A549 (cell line): ENCODE measurements at regions not wholly inside any gene's neighbourhood (a gene's known extent, or its start where the extent isn't known, plus 50 kb on each side); places are given as distances from the start of the nearest gene placed in this dataset.

Experiments used
- ATAC-seq, 2 experiments: fragments of 200-7000 bp in 1 of 2; fragments of >200 bp in 1 of 2; cut with Nextera tagmentation in 1 of 2; cut with Tn5 transposase in 1 of 2; 3 replicates each; pipeline versions ENCODE4 v1.8.0 to v1.9.1; 2018 to 2020; ENCODE audit warnings: mild to moderate bottlenecking in 1 of 2, moderate library complexity in 1 of 2
- CTCF ChIA-PET: fragments of 300-600 bp; sonication (Branson Sonifier 250); formaldehyde crosslinking; extraction: SDS; loops from one replicate; lab custom pipeline; 2021; ENCODE audit warnings: antibody characterized with exemption, inconsistent platforms; lab: Yijun Ruan, JAX
- POLR2A ChIA-PET: fragments of 350-600 bp; formaldehyde crosslinking; extraction: SDS; loops from one replicate; lab custom pipeline; 2021; ENCODE audit warnings: antibody characterized with exemption, inconsistent platforms; lab: Yijun Ruan, JAX
- DNase-seq, 2 experiments: peaks; one replicate each; pipeline versions ENCODE4 v3.0.0 to v3.0.0-alpha.2; 2011 to 2016; ENCODE audit warnings: low read depth in 1 of 2, low spot score in 1 of 2
- FAIRE-seq: peaks from 2 replicates; lab custom pipeline; 2011; peaks lifted over from hg19 to GRCh38; lab: Jason Lieb, UNC
- H3K27ac ChIP-seq, 2 experiments: fragments of >200 bp; sonication (Bioruptor Twin); formaldehyde crosslinking; 3 replicates each; pipeline ENCODE4 v1.5.1; 2016 to 2017
- H3K4me1 ChIP-seq: fragments of >200 bp; sonication (Bioruptor Twin); formaldehyde crosslinking; 3 replicates; pipeline ENCODE4 v1.6.1; 2016
- H3K4me2 ChIP-seq: fragments of >200 bp; sonication (Bioruptor Twin); formaldehyde crosslinking; 3 replicates; pipeline ENCODE4 v1.6.1; 2016
- H3K4me3 ChIP-seq: fragments of >200 bp; sonication (Bioruptor Twin); formaldehyde crosslinking; 3 replicates; pipeline ENCODE4 v1.5.1; 2016
- H3K9me3 ChIP-seq: fragments of >200 bp; sonication (Bioruptor Twin); formaldehyde crosslinking; 3 replicates; pipeline ENCODE4 v1.6.1; 2016
- BHLHE40 ChIP-seq: IDR thresholded peaks from 2 replicates; pipeline ENCODE4 v1.6.1; 2012; ENCODE audit warnings: low read depth, low read length, inconsistent platforms
- CBX8 ChIP-seq: fragments of 200-600 bp; sonication (generic); IDR thresholded peaks from 2 replicates; pipeline ENCODE4 v1.6.1; 2016
- CHD2 ChIP-seq: fragments of 150-350 bp; IDR thresholded peaks from 2 replicates; pipeline ENCODE4 v1.6.1; 2014; ENCODE audit warnings: low read length; ENCODE audit not compliant: partially characterized antibody
- CHD4 ChIP-seq: fragments of 200-600 bp; sonication (generic); IDR thresholded peaks from 2 replicates; pipeline ENCODE4 v1.6.1; 2016; ENCODE audit warnings: antibody characterized with exemption, mild to moderate bottlenecking, borderline replicate concordance
- CTCF ChIP-seq: fragments of >200 bp; sonication (Bioruptor Twin); formaldehyde crosslinking; IDR thresholded peaks from 3 replicates; pipeline ENCODE4 v1.5.1; 2016
- EHMT2 ChIP-seq: fragments of 200-600 bp; sonication (generic); IDR thresholded peaks from 2 replicates; pipeline ENCODE4 v1.6.1; 2016; ENCODE audit warnings: antibody characterized with exemption, low read depth, mild to moderate bottlenecking, moderate library complexity
- ELK1 ChIP-seq: fragments of 150-350 bp; IDR thresholded peaks from 2 replicates; pipeline ENCODE4 v1.6.1; 2014; ENCODE audit warnings: low read depth, mild to moderate bottlenecking, low read length
- EP300 ChIP-seq, 2 experiments: fragments of >200 bp; sonication (Bioruptor Twin); formaldehyde crosslinking; IDR thresholded peaks; 2 replicates in 1 of 2; 3 replicates in 1 of 2; pipeline ENCODE4 v1.6.1; 2016 to 2017
- HDAC2 ChIP-seq: fragments of 200-600 bp; sonication (generic); IDR thresholded peaks from 2 replicates; pipeline ENCODE4 v1.6.1; 2016
- HOXA7 ChIP-seq: fragments of 250-450 bp; sonication (Bioruptor Pico); IDR thresholded peaks from 2 replicates; pipeline ENCODE4 v1.5.0; 2020; ENCODE audit warnings: mild to moderate bottlenecking, moderate library complexity
- KDM1A ChIP-seq: fragments of 200-600 bp; sonication (generic); IDR thresholded peaks from 2 replicates; pipeline ENCODE4 v1.6.1; 2016; ENCODE audit warnings: low read depth, mild to moderate bottlenecking
- NFE2L2 ChIP-seq: fragments of 150-350 bp; conservative IDR thresholded peaks from 2 replicates; pipeline ENCODE4 v1.6.1; 2014; ENCODE audit warnings: low read length
- NR3C1 ChIP-seq: fragments of >200 bp; sonication (Bioruptor Twin); formaldehyde crosslinking; IDR thresholded peaks from 3 replicates; pipeline ENCODE4 v1.6.1; 2017
- PHF8 ChIP-seq: fragments of 200-600 bp; sonication (generic); IDR thresholded peaks from 2 replicates; pipeline ENCODE4 v1.6.1; 2016; ENCODE audit warnings: low read depth, mild to moderate bottlenecking, antibody characterized with exemption, moderate library complexity, borderline replicate concordance
- POLR2A ChIP-seq: IDR thresholded peaks from 2 replicates; pipeline ENCODE4 v1.6.1; 2012; ENCODE audit warnings: mild to moderate bottlenecking, low read length
- POLR2AphosphoS2 ChIP-seq: conservative IDR thresholded peaks from 2 replicates; pipeline ENCODE4 v1.6.1; 2012; ENCODE audit warnings: low read length, improper control_type of control experiment, inconsistent platforms
- RAD21 ChIP-seq, 2 experiments: fragments of >200 bp in 1 of 2; sonication (Bioruptor Twin) in 1 of 2; formaldehyde crosslinking in 1 of 2; IDR thresholded peaks in 1 of 2; conservative IDR thresholded peaks in 1 of 2; 2 replicates in 1 of 2; 3 replicates in 1 of 2; pipeline ENCODE4 v1.6.1; 2012 to 2018; ENCODE audit warnings: inconsistent platforms in 1 of 2
- RARB ChIP-seq: fragments of 250-450 bp; sonication (Bioruptor Pico); IDR thresholded peaks from 2 replicates; pipeline ENCODE4 v1.8.0; 2021; ENCODE audit warnings: mild to moderate bottlenecking, moderate library complexity
- RFX5 ChIP-seq: fragments of 450-650 bp; IDR thresholded peaks from 2 replicates; pipeline ENCODE4 v1.7.1; 2014; ENCODE audit warnings: antibody characterized with exemption, mild to moderate bottlenecking, moderate library complexity
- RNF2 ChIP-seq: fragments of 200-600 bp; sonication (generic); IDR thresholded peaks from 2 replicates; pipeline ENCODE4 v1.6.1; 2016; ENCODE audit warnings: low read depth, mild to moderate bottlenecking, antibody characterized with exemption, moderate library complexity, borderline replicate concordance
- SMC3 ChIP-seq: fragments of >200 bp; sonication (Bioruptor Twin); formaldehyde crosslinking; IDR thresholded peaks from 3 replicates; pipeline ENCODE4 v1.6.1; 2018; ENCODE audit warnings: inconsistent platforms
- TP53 ChIP-seq: fragments of 250-450 bp; sonication (Bioruptor Pico); IDR thresholded peaks from 2 replicates; pipeline ENCODE4 v1.5.0; 2021; ENCODE audit warnings: mild to moderate bottlenecking, moderate library complexity
- USF2 ChIP-seq: fragments of 450-650 bp; IDR thresholded peaks from 2 replicates; pipeline ENCODE4 v1.6.1; 2014; ENCODE audit warnings: antibody characterized with exemption
- ZC3H11A ChIP-seq: fragments of 450-650 bp; IDR thresholded peaks from 2 replicates; pipeline ENCODE4 v1.6.1; 2014; ENCODE audit warnings: antibody characterized with exemption, mild to moderate bottlenecking
- ZFP36 ChIP-seq: fragments of 450-650 bp; IDR thresholded peaks from 2 replicates; pipeline ENCODE4 v1.6.1; 2014; ENCODE audit warnings: borderline replicate concordance; ENCODE audit not compliant: partially characterized antibody
- WGBS: methylation state at CpG from one replicate; pipeline ENCODE4 v1.1.6; 2017; ENCODE audit errors: missing lambda C conversion rate; 5-methylcytosine and 5-hydroxymethylcytosine counted together

- Histone ChIP-seq H3K9me3 (no peaks in the 10 kb centered on the region), H3K4me1 (no peaks in the 10 kb centered on the region), H3K4me3 (no peak overlapping the region), H3K27ac (no peak overlapping the region), H3K4me2 (no peak overlapping the region)
- no peak for FAIRE-seq
- POLR2A ChIA-PET, result no interaction called here
- CTCF ChIA-PET, result no interaction called here
- no peak for DNase-seq
- ATAC-seq, result peak in 1 of 2 experiments; percentile 19; a peak in 1 of 6 replicates
- no peak for TF ChIP-seq POLR2AphosphoS2
- TF ChIP-seq CTCF, result no peak
- TF ChIP-seq RARB, result no peak
- TF ChIP-seq RFX5, result no peak
- TF ChIP-seq, all 56 proteins: peak for 0
Measured at GRCh38 chr7:68943786-68944185, 654.5 kb upstream of the AUTS2 start.

- FAIRE-seq (no peak), DNase-seq (no peak), ATAC-seq (no peak)
- TF ChIP-seq NFE2L2, result no peak
- no peak for TF ChIP-seq KDM1A
- TF ChIP-seq POLR2A, result no peak
- TF ChIP-seq HDAC2, result no peak
- no peak for TF ChIP-seq CTCF
- TF ChIP-seq BHLHE40, result no peak
- no peak for TF ChIP-seq ZFP36
- no peak for TF ChIP-seq SMC3
- TF ChIP-seq ZC3H11A, result no peak
- no peak for TF ChIP-seq CHD4
- no peak for TF ChIP-seq CHD2
- no peak for TF ChIP-seq RNF2
- no peak for TF ChIP-seq EHMT2
- no peak for TF ChIP-seq EP300 (IDR thresholded peaks at IDR 0.05)
- no peak for TF ChIP-seq CBX8
- TF ChIP-seq RFX5, result no peak
- no peak for TF ChIP-seq TP53
- no peak overlapping the region for H3K4me2 ChIP-seq
- 35% methylated on average over 4 of the region's 4 CpGs for WGBS
- CTCF ChIA-PET, result no interaction called here
- no peaks in the 10 kb centered on the region for H3K4me1 ChIP-seq
- H3K27ac ChIP-seq, result no peak overlapping the region
- peaks cover 4% of the 10 kb centered on the region; the same call in 2 of the 3 replicates for H3K9me3 ChIP-seq
- POLR2A ChIA-PET, result no interaction called here
- H3K4me3 ChIP-seq, result no peak overlapping the region
Measured at GRCh38 chr7:68955656-68956055, 642.6 kb upstream of the AUTS2 start.

- Histone ChIP-seq H3K4me2 (no peak overlapping the region), H3K9me3 (peaks cover 7% of the 10 kb centered on the region; the same call in 2 of the 3 replicates), H3K4me1 (peaks cover 5% of the 10 kb centered on the region), H3K27ac (no peak overlapping the region), H3K4me3 (no peak overlapping the region)
- ChIA-PET POLR2A (no interaction called here), CTCF (no interaction called here)
- no peak for DNase-seq
- no peak for ATAC-seq
- whole genome bisulfite sequencing, result 71% methylated on average over 2 of the region's 2 CpGs
- TF ChIP-seq USF2, result no peak
- no peak for TF ChIP-seq ELK1
- no peak for TF ChIP-seq RFX5
- TF ChIP-seq PHF8, result no peak
- no peak for TF ChIP-seq CHD2
- no peak for TF ChIP-seq RAD21 (conservative IDR thresholded peaks at IDR 0.05 in 1 of 2, IDR thresholded peaks at IDR 0.05 in 1 of 2)
- no peak for TF ChIP-seq HOXA7
- no peak for TF ChIP-seq NR3C1
- FAIRE-seq, result no peak
Measured at GRCh38 chr7:68958571-68958970, 639.7 kb upstream of the AUTS2 start.
